GM19023 (cell line): ENCODE measurements at regions not wholly inside any gene's neighbourhood (a gene's known extent, or its start where the extent isn't known, plus 50 kb on each side); places are given as distances from the start of the nearest gene placed in this dataset.
A peak's percentile ranks its signal among the peaks of the same experiment; 100 is the strongest.

Experiments used
- ATAC-seq: cut with Tn5 transposase; IDR thresholded peaks from one replicate; pipeline ENCODE4 v1.9.1; 2021; ENCODE audit warnings: mild to moderate bottlenecking, moderate library complexity; ENCODE audit not compliant: unreplicated experiment

- ATAC-seq = no peak
Measured at GRCh38 chr3:187822402-187822801, 77.1 kb upstream of the BCL6 start.

- no peak for ATAC-seq
Measured at GRCh38 chr3:187823746-187824145, 78.5 kb upstream of the BCL6 start.

GRCh38 chr3:187827723-187828122 lies 82.5 kb upstream of the BCL6 start:
- no peak for ATAC-seq

- peak; percentile 94 for ATAC-seq
Measured at GRCh38 chr3:187828579-187829452, 83.5 kb upstream of the BCL6 start.

- no peak for ATAC-seq
Measured at GRCh38 chr3:187830181-187830580, 84.9 kb upstream of the BCL6 start.

GRCh38 chr3:187831125-187832051 lies 86.1 kb upstream of the BCL6 start:
- no peak for ATAC-seq

GRCh38 chr3:187832202-187832601 lies 86.9 kb upstream of the BCL6 start:
- no peak for ATAC-seq

GRCh38 chr3:187833375-187833774 lies 88.1 kb upstream of the BCL6 start:
- ATAC-seq = no peak

- no peak for ATAC-seq
Measured at GRCh38 chr3:187833799-187834578, 88.7 kb upstream of the BCL6 start.

- ATAC-seq = no peak
Measured at GRCh38 chr3:187836823-187837770, 91.8 kb upstream of the BCL6 start.

- no peak for ATAC-seq
Measured at GRCh38 chr3:187838016-187838540, 92.8 kb upstream of the BCL6 start.

- no peak for ATAC-seq
Measured at GRCh38 chr3:187839422-187839821, 94.2 kb upstream of the BCL6 start.

- ATAC-seq = no peak
Measured at GRCh38 chr3:187840856-187841255, 95.6 kb upstream of the BCL6 start.

- no peak for ATAC-seq
Measured at GRCh38 chr3:187841560-187841959, 96.3 kb upstream of the BCL6 start.

- no peak for ATAC-seq
Measured at GRCh38 chr3:187843654-187844053, 98.4 kb upstream of the BCL6 start.

GRCh38 chr3:187844708-187845107 lies 99.4 kb upstream of the BCL6 start:
- ATAC-seq = no peak

GRCh38 chr3:187845826-187846225 lies 100.6 kb upstream of the BCL6 start:
- no peak for ATAC-seq

- no peak for ATAC-seq
Measured at GRCh38 chr3:187848401-187848800, 103.1 kb upstream of the BCL6 start.

GRCh38 chr3:187849016-187849654 lies 103.9 kb upstream of the BCL6 start:
- no peak for ATAC-seq
